ENCODE measurements at regions not wholly inside any gene's neighbourhood (a gene's known extent, or its start where the extent isn't known, plus 50 kb on each side); places are given as distances from the start of the nearest gene placed in this dataset.

- H3K4me3 ChIP-seq (replicated peaks in 1 of 3), result no peak overlapping the region
- TF ChIP-seq CTCF (IDR thresholded peaks at IDR 0.05) (no peak), POLR2A (IDR thresholded peaks at IDR 0.05) (no peak)
- intact Hi-C loops (cut with DNase I), result no loop called here
Observed at GRCh38 chr15:47360305-47360704, 357.0 kb upstream of the SEMA6D start.

GRCh38 chr15:47362118-47362905 is 355.0 kb upstream of the SEMA6D start:
- no peak for DNase-seq
- no peaks in the 10 kb centered on the region for H3K9me3 ChIP-seq
- no peaks in the 10 kb centered on the region for H3K36me3 ChIP-seq
- no peaks in the 10 kb centered on the region for H3K27me3 ChIP-seq
- H3K27ac ChIP-seq, result no peak overlapping the region
- H3K4me3 ChIP-seq (replicated peaks in 1 of 3), result no peak overlapping the region
- peaks cover 0 to 11% of the 10 kb centered on the region in 2 donors for H3K4me1 ChIP-seq
- intact Hi-C loops (cut with DNase I), result no loop called here
- WGBS, 2 donors, result 62 to 68% methylated on average over 8 of the region's 8 CpGs
- TF ChIP-seq CTCF (IDR thresholded peaks at IDR 0.05) (no peak), POLR2A (IDR thresholded peaks at IDR 0.05) (no peak)

More at GRCh38 chr15:47360305-47360704, 357.0 kb upstream of the SEMA6D start:
- Histone ChIP-seq H3K9me3 (no peaks in the 10 kb centered on the region), H3K27ac (no peak overlapping the region), H3K4me1 (peaks cover 0 to 11% of the 10 kb centered on the region in 2 donors), H3K27me3 (no peaks in the 10 kb centered on the region), H3K36me3 (no peaks in the 10 kb centered on the region)
- no peak for DNase-seq

GRCh38 chr15:47363653-47364052 is 353.7 kb upstream of the SEMA6D start:
- H3K9me3 ChIP-seq, result no peaks in the 10 kb centered on the region
- no peak for TF ChIP-seq POLR2A (IDR thresholded peaks at IDR 0.05)
- no peak for TF ChIP-seq CTCF (IDR thresholded peaks at IDR 0.05)
- H3K27ac ChIP-seq, result no peak overlapping the region
- H3K36me3 ChIP-seq, result no peaks in the 10 kb centered on the region
- H3K4me1 ChIP-seq, result peaks cover 4 to 21% of the 10 kb centered on the region in 2 donors
- H3K27me3 ChIP-seq, result no peaks in the 10 kb centered on the region
- H3K4me3 ChIP-seq (replicated peaks in 1 of 3), result no peak overlapping the region
- DNase-seq, result no peak
- intact Hi-C loops (cut with DNase I), result no loop called here
- 88 to 92% methylated on average over 5 of the region's 5 CpGs for WGBS, 2 donors

- Histone ChIP-seq H3K4me1 (peaks cover 4 to 21% of the 10 kb centered on the region in 2 donors), H3K27me3 (no peaks in the 10 kb centered on the region), H3K36me3 (no peaks in the 10 kb centered on the region), H3K4me3 (replicated peaks in 1 of 3) (no peak overlapping the region), H3K9me3 (no peaks in the 10 kb centered on the region), H3K27ac (no peak overlapping the region)
- 59 to 61% methylated on average over 9 of the region's 9 CpGs for WGBS, 2 donors
- DNase-seq, result peak; percentile 21 to 28
- TF ChIP-seq POLR2A (IDR thresholded peaks at IDR 0.05) (no peak), CTCF (IDR thresholded peaks at IDR 0.05) (no peak)
- intact Hi-C loops (cut with DNase I), result no loop called here
Observed at GRCh38 chr15:47364230-47365141, 352.8 kb upstream of the SEMA6D start.

GRCh38 chr15:47366884-47367283 is 350.4 kb upstream of the SEMA6D start:
- peaks cover 4 to 21% of the 10 kb centered on the region in 2 donors for H3K4me1 ChIP-seq
- no peak for DNase-seq
- no peak overlapping the region for H3K4me3 ChIP-seq (replicated peaks in 1 of 3)
- no peaks in the 10 kb centered on the region for H3K27me3 ChIP-seq
- intact Hi-C loops (cut with DNase I), result no loop called here
- 90 to 92% methylated on average over 2 of the region's 2 CpGs for whole genome bisulfite sequencing, 2 donors
- H3K36me3 ChIP-seq, result no peaks in the 10 kb centered on the region
- TF ChIP-seq CTCF (IDR thresholded peaks at IDR 0.05) (no peak), POLR2A (IDR thresholded peaks at IDR 0.05) (no peak)
- no peaks in the 10 kb centered on the region for H3K9me3 ChIP-seq
- no peak overlapping the region for H3K27ac ChIP-seq

All from thyroid gland (tissue), 4 donors.